Natural killer cell (primary cell): ENCODE measurements at regions not wholly inside any gene's neighbourhood (a gene's known extent, or its start where the extent isn't known, plus 50 kb on each side); places are given as distances from the start of the nearest gene placed in this dataset.

ENCODE experiments used
- ATAC-seq, 3 donors: fragments of 150-1000 bp in 2 of 3; fragments of 200-7000 bp in 1 of 3; cut with Tn5 transposase; 1 replicate in 1 of 3; 2 replicates in 2 of 3; pipeline ENCODE4 v1.10.0; 2021; ENCODE audit warnings: mild to moderate bottlenecking in 2 of 3, moderate library complexity in 2 of 3
- DNase-seq, 2 donors: peaks; one replicate each; pipeline versions ENCODE4 v3.0.0 to v3.0.0-alpha.2; 2013 to 2021; ENCODE audit warnings: mixed read lengths in 1 of 2
- H3K27ac ChIP-seq: one replicate; pipeline ENCODE4 v1.5.1; 2013; ENCODE audit warnings: mild to moderate bottlenecking, low read length
- H3K27me3 ChIP-seq: one replicate; pipeline ENCODE4 v1.6.1; 2013; ENCODE audit warnings: low read length; ENCODE audit not compliant: control insufficient read depth, insufficient read depth
- H3K36me3 ChIP-seq: one replicate; pipeline ENCODE4 v1.6.1; 2013; ENCODE audit warnings: low read length; ENCODE audit not compliant: control insufficient read depth, insufficient read depth
- H3K4me1 ChIP-seq: one replicate; pipeline ENCODE4 v1.6.1; 2013; ENCODE audit warnings: low read length; ENCODE audit not compliant: control insufficient read depth, insufficient read depth
- H3K4me3 ChIP-seq: one replicate; pipeline ENCODE4 v1.5.1; 2013; ENCODE audit warnings: low read length
- H3K9me3 ChIP-seq: one replicate; pipeline ENCODE4 v1.6.1; 2013; ENCODE audit warnings: low read length; ENCODE audit not compliant: control insufficient read depth, insufficient read depth
- H3K27ac Mint-ChIP-seq, 2 donors: one replicate each; pipeline ENCODE4 v1.8.0; 2022; ENCODE audit warnings: mild to moderate bottlenecking in 2 of 2, mixed read lengths in 2 of 2, moderate library complexity in 1 of 2
- H3K27me3 Mint-ChIP-seq, 2 donors: one replicate each; pipeline ENCODE4 v1.8.0; 2022; ENCODE audit warnings: low read depth in 2 of 2, mixed read lengths in 2 of 2
- H3K36me3 Mint-ChIP-seq: one replicate; pipeline ENCODE4 v1.8.0; 2022; ENCODE audit warnings: mixed read lengths
- H3K4me1 Mint-ChIP-seq, 2 donors: one replicate each; pipeline ENCODE4 v1.8.0; 2022; ENCODE audit warnings: mixed read lengths in 2 of 2
- H3K4me3 Mint-ChIP-seq: one replicate; pipeline ENCODE4 v1.8.0; 2022; ENCODE audit warnings: mild to moderate bottlenecking, moderate library complexity, mixed read lengths
- H3K9me3 Mint-ChIP-seq, 2 donors: one replicate each; pipeline ENCODE4 v1.8.0; 2022; ENCODE audit warnings: mixed read lengths in 2 of 2
- WGBS: methylation state at CpG from one replicate; pipeline ENCODE4 v1.1.7; 2013; ENCODE audit warnings: missing lambda C conversion rate; ENCODE audit not compliant: insufficient coverage; 5-methylcytosine and 5-hydroxymethylcytosine counted together
- intact Hi-C: fragments of 100-400 bp; cut with micrococcal nuclease; formaldehyde crosslinking; loops from one replicate; pipeline ENCODE4 v1.14.2; 2022
- TF ChIP-seq, protein P1 (sequence below): fragments of 200-600 bp; IDR thresholded peaks from one replicate; pipeline ENCODE4 v1.8.0; 2022; ENCODE audit warnings: antibody characterized with exemption

DNA sequence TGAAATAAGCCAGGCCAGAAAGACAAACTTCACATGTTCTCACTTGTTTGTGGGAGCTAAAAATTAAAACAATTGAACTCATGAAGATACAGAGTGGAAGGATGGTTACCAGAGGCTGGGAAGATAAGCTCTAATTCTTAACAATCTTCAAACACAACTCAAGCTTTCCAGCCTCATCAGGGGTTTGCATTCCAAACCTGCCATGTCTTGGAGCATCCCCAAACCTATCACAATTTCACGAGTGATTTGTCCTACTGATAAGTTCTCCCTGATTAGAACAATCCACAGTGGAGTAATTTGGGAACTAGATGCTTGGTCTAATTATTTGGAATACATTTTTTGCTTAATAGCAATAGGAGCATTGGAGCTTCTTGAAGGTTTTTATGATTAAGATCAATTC is 418.5 kb upstream of the PKN2 start:
- H3K27ac Mint-ChIP-seq, result no peak overlapping the region
- Histone ChIP-seq H3K36me3 (no peaks in the 10 kb centered on the region), H3K27ac (no peak overlapping the region), H3K9me3 (no peaks in the 10 kb centered on the region), H3K4me1 (no peaks in the 10 kb centered on the region), H3K27me3 (no peaks in the 10 kb centered on the region), H3K4me3 (no peak overlapping the region)
- no CpG with 5 or more reads among the region's 1 CpG for WGBS
- peaks cover 0 to 5% of the 10 kb centered on the region in 2 donors for H3K9me3 Mint-ChIP-seq
- DNase-seq, result no peak
- ATAC-seq, result no peak
- TF ChIP-seq, protein P1, sequence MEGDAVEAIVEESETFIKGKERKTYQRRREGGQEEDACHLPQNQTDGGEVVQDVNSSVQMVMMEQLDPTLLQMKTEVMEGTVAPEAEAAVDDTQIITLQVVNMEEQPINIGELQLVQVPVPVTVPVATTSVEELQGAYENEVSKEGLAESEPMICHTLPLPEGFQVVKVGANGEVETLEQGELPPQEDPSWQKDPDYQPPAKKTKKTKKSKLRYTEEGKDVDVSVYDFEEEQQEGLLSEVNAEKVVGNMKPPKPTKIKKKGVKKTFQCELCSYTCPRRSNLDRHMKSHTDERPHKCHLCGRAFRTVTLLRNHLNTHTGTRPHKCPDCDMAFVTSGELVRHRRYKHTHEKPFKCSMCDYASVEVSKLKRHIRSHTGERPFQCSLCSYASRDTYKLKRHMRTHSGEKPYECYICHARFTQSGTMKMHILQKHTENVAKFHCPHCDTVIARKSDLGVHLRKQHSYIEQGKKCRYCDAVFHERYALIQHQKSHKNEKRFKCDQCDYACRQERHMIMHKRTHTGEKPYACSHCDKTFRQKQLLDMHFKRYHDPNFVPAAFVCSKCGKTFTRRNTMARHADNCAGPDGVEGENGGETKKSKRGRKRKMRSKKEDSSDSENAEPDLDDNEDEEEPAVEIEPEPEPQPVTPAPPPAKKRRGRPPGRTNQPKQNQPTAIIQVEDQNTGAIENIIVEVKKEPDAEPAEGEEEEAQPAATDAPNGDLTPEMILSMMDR, result no peak
- intact Hi-C loops, result no loop called here
- no peaks in the 10 kb centered on the region for H3K27me3 Mint-ChIP-seq
- no peak overlapping the region for H3K4me3 Mint-ChIP-seq
- H3K4me1 Mint-ChIP-seq, result no peaks in the 10 kb centered on the region
- H3K36me3 Mint-ChIP-seq, result no peaks in the 10 kb centered on the region

DNA sequence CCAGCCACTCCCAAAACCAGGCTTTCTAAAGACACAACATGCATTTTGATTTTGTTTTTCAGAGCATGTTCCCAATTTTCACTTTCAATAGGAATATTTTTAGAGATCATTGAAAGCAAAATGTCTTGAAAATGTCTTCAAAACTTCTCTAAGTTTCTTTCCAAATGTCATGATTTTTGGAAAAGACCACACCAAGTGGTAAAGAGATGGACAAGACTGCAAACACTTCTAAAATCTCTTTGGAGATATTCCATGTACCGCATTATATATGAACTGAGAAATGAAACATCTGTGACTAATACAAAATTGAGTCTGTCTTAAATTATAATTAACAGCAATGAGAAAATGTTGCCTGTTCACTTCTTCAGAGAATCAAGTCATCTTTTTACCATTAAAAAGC is 418.0 kb upstream of the PKN2 start:
- TF ChIP-seq, protein P1, result no peak
- H3K36me3 Mint-ChIP-seq, result no peaks in the 10 kb centered on the region
- Histone ChIP-seq H3K36me3 (no peaks in the 10 kb centered on the region), H3K27ac (no peak overlapping the region), H3K4me1 (no peaks in the 10 kb centered on the region), H3K9me3 (no peaks in the 10 kb centered on the region), H3K27me3 (no peaks in the 10 kb centered on the region), H3K4me3 (no peak overlapping the region)
- H3K4me3 Mint-ChIP-seq, result no peak overlapping the region
- H3K9me3 Mint-ChIP-seq, result peaks cover 0 to 5% of the 10 kb centered on the region in 2 donors
- no peaks in the 10 kb centered on the region for H3K4me1 Mint-ChIP-seq
- no peaks in the 10 kb centered on the region for H3K27me3 Mint-ChIP-seq
- ATAC-seq, result no peak
- no peak overlapping the region for H3K27ac Mint-ChIP-seq
- intact Hi-C loops, result no loop called here
- no peak for DNase-seq
- no CpG with 5 or more reads among the region's 1 CpG for WGBS

DNA sequence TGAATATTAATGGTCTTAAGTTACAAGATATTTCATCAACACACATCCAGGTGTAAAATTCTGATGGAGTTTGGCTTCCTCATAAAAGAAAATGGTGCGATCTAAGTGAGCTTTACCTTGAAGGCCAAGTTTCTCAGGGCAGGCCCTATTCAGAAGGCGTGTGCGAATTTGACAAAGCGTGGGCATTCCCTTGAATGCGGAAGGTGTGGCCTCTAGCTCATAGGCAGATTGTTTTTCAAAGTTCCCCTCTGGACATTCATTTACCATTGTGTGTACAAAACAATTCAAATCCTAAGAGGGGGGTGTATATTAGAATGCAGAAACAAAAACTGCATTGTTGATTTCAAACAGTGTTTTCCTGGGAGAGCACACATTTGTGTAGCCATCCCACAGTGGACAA is 411.9 kb upstream of the PKN2 start:
- intact Hi-C loops, result no loop called here
- Mint-ChIP-seq H3K36me3 (no peaks in the 10 kb centered on the region), H3K9me3 (peaks cover 0 to 2% of the 10 kb centered on the region in 2 donors), H3K4me3 (no peak overlapping the region), H3K27ac (no peak overlapping the region), H3K4me1 (no peaks in the 10 kb centered on the region), H3K27me3 (no peaks in the 10 kb centered on the region)
- DNase-seq, result no peak
- Histone ChIP-seq H3K36me3 (no peaks in the 10 kb centered on the region), H3K27ac (no peak overlapping the region), H3K9me3 (no peaks in the 10 kb centered on the region), H3K4me1 (no peaks in the 10 kb centered on the region), H3K27me3 (no peaks in the 10 kb centered on the region), H3K4me3 (no peak overlapping the region)
- no peak for ATAC-seq
- TF ChIP-seq, protein P1, result no peak
- WGBS, result 97% methylated on average over 5 of the region's 5 CpGs

GRCh38 chr1:88274431-88274830 is 409.6 kb upstream of the PKN2 start:
- H3K27ac ChIP-seq, result no peak overlapping the region
- DNase-seq (no peak), ATAC-seq (no peak)
- Mint-ChIP-seq H3K36me3 (no peaks in the 10 kb centered on the region), H3K27ac (no peak overlapping the region), H3K27me3 (no peaks in the 10 kb centered on the region), H3K4me1 (no peaks in the 10 kb centered on the region), H3K9me3 (no peaks in the 10 kb centered on the region), H3K4me3 (no peak overlapping the region)
- H3K4me3 ChIP-seq, result no peak overlapping the region
- TF ChIP-seq, protein P1, result no peak
- intact Hi-C loops, result no loop called here
- H3K36me3 ChIP-seq, result no peaks in the 10 kb centered on the region
- 100% methylated on average over 1 of the region's 1 CpG for WGBS
- no peaks in the 10 kb centered on the region for H3K4me1 ChIP-seq
- no peaks in the 10 kb centered on the region for H3K9me3 ChIP-seq
- H3K27me3 ChIP-seq, result no peaks in the 10 kb centered on the region
